OCI-LY7 (cell line): ENCODE measurements at regions not wholly inside any gene's neighbourhood (a gene's known extent, or its start where the extent isn't known, plus 50 kb on each side); places are given as distances from the start of the nearest gene placed in this dataset.

Experiments used
- BruUV-seq: library from RNA; stranded (reverse); fragments of 400-500 nt; replicated peaks from 2 replicates; lab custom pipeline; 2021; lab: Mats Ljungman, UMichigan
- CTCF ChIA-PET: fragments of 300-600 bp; sonication (Branson Sonifier 250); formaldehyde crosslinking; loops from one replicate; lab custom pipeline; 2022; ENCODE audit warnings: antibody characterized with exemption; ENCODE audit not compliant: unreplicated experiment; lab: Charles Lee
- POLR2A ChIA-PET: fragments of 300-600 bp; sonication (Branson Sonifier 250); formaldehyde crosslinking; loops from one replicate; lab custom pipeline; 2022; ENCODE audit warnings: antibody characterized with exemption; lab: Charles Lee
- DNase-seq: peaks from one replicate; pipeline ENCODE4 v3.0.0-alpha.2; 2015; ENCODE audit warnings: low spot score
- H2AFZ ChIP-seq: fragments of 200-600 bp; sonication (generic), shearing (Covaris generic); 2 replicates; pipeline ENCODE4 v1.6.1; 2014; ENCODE audit warnings: mild to moderate bottlenecking, antibody characterized with exemption, low read length, moderate library complexity
- H3K27ac ChIP-seq: fragments of 200-600 bp; sonication (generic); 2 replicates; pipeline ENCODE4 v1.5.1; 2014; ENCODE audit warnings: mixed run types, low read depth, mild to moderate bottlenecking, moderate library complexity, low read length, inconsistent platforms; ENCODE audit not compliant: poor library complexity, severe bottlenecking
- H3K36me3 ChIP-seq: fragments of 200-600 bp; sonication (generic); 2 replicates; pipeline ENCODE4 v1.6.1; 2014; ENCODE audit warnings: mild to moderate bottlenecking, antibody characterized with exemption, low read length, moderate library complexity, mixed read lengths; ENCODE audit not compliant: insufficient read depth
- H3K4me1 ChIP-seq: fragments of 200-600 bp; sonication (generic); 2 replicates; pipeline ENCODE4 v1.5.1; 2014; ENCODE audit warnings: mild to moderate bottlenecking, low read length; ENCODE audit not compliant: insufficient read depth, poor library complexity, severe bottlenecking
- H3K4me2 ChIP-seq: fragments of 200-600 bp; sonication (generic); 2 replicates; pipeline ENCODE4 v1.6.1; 2014; ENCODE audit warnings: mild to moderate bottlenecking, low read length
- H3K4me3 ChIP-seq: fragments of 200-600 bp; sonication (generic); 2 replicates; pipeline ENCODE4 v1.5.1; 2014; ENCODE audit warnings: mild to moderate bottlenecking, low read depth, low read length; ENCODE audit not compliant: poor library complexity, severe bottlenecking
- H3K79me2 ChIP-seq: fragments of 200-600 bp; sonication (generic); 2 replicates; pipeline ENCODE4 v1.6.1; 2016; ENCODE audit warnings: low read depth, mild to moderate bottlenecking, low read length, moderate library complexity, mixed read lengths; ENCODE audit not compliant: insufficient read depth
- H3K9me2 ChIP-seq: fragments of 200-600 bp; sonication (generic); 2 replicates; pipeline ENCODE4 v1.6.1; 2016; ENCODE audit warnings: mild to moderate bottlenecking, low read length, mixed read lengths; ENCODE audit not compliant: insufficient read depth
- H3K9me3 ChIP-seq: fragments of 200-600 bp; sonication (generic); 2 replicates; pipeline ENCODE4 v1.6.1; 2014; ENCODE audit warnings: mild to moderate bottlenecking, mixed run types, low read length, mixed read lengths
- H4K20me1 ChIP-seq: fragments of 200-600 bp; sonication (generic); 2 replicates; pipeline ENCODE4 v1.6.1; 2014; ENCODE audit warnings: mild to moderate bottlenecking, antibody characterized with exemption, low read length, moderate library complexity, mixed read lengths; ENCODE audit not compliant: insufficient read depth
- EZH2phosphoT487 ChIP-seq: fragments of 200-600 bp; sonication (generic); IDR thresholded peaks from 2 replicates; pipeline ENCODE4 v1.6.1; 2018; ENCODE audit warnings: low read depth, borderline replicate concordance, mild to moderate bottlenecking, mixed run types, antibody characterized with exemption, low read length, moderate library complexity, mixed read lengths
- intact Hi-C: fragments of 100-400 bp; cut with micrococcal nuclease; formaldehyde crosslinking; loops from one replicate; pipeline ENCODE4 v1.10.0; 2022; ENCODE audit not compliant: unreplicated experiment
- TF ChIP-seq, protein P1 (sequence below): fragments of 200-600 bp; sonication (generic); conservative IDR thresholded peaks from 2 replicates; pipeline ENCODE4 v1.5.1; 2014; ENCODE audit warnings: mild to moderate bottlenecking, antibody characterized with exemption, low read length, moderate library complexity, mixed read lengths

GRCh38 chr1:5595531-5596170 is 396.6 kb downstream of the NPHP4 start:
- BruUV-seq: no TSS peak
- no peak overlapping the region for H3K27ac ChIP-seq

GRCh38 chr1:5594056-5594956 is 397.9 kb downstream of the NPHP4 start:
- H3K4me2 ChIP-seq: no peak overlapping the region
- no peak overlapping the region for H3K27ac ChIP-seq
- intact Hi-C loops: no loop called here
- TF ChIP-seq, protein P1, sequence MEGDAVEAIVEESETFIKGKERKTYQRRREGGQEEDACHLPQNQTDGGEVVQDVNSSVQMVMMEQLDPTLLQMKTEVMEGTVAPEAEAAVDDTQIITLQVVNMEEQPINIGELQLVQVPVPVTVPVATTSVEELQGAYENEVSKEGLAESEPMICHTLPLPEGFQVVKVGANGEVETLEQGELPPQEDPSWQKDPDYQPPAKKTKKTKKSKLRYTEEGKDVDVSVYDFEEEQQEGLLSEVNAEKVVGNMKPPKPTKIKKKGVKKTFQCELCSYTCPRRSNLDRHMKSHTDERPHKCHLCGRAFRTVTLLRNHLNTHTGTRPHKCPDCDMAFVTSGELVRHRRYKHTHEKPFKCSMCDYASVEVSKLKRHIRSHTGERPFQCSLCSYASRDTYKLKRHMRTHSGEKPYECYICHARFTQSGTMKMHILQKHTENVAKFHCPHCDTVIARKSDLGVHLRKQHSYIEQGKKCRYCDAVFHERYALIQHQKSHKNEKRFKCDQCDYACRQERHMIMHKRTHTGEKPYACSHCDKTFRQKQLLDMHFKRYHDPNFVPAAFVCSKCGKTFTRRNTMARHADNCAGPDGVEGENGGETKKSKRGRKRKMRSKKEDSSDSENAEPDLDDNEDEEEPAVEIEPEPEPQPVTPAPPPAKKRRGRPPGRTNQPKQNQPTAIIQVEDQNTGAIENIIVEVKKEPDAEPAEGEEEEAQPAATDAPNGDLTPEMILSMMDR: no peak
- TF ChIP-seq EZH2phosphoT487: no peak
- no peak for DNase-seq
- POLR2A ChIA-PET: no interaction called here
- H3K9me2 ChIP-seq: no peaks in the 10 kb centered on the region
- CTCF ChIA-PET: no interaction called here
- peaks cover 8% of the 10 kb centered on the region; the same call in 1 of the 2 replicates for H3K9me3 ChIP-seq
- H3K4me3 ChIP-seq: no peak overlapping the region
- H2AFZ ChIP-seq: no peak overlapping the region
- H4K20me1 ChIP-seq: no peaks in the 10 kb centered on the region
- no peaks in the 10 kb centered on the region for H3K36me3 ChIP-seq
- no TSS peak for BruUV-seq
- H3K4me1 ChIP-seq: no peaks in the 10 kb centered on the region
- H3K79me2 ChIP-seq: no peaks in the 10 kb centered on the region

More at GRCh38 chr1:5595531-5596170, 396.6 kb downstream of the NPHP4 start:
- Histone ChIP-seq H3K9me2 (no peaks in the 10 kb centered on the region), H3K36me3 (no peaks in the 10 kb centered on the region), H3K79me2 (no peaks in the 10 kb centered on the region), H4K20me1 (no peaks in the 10 kb centered on the region), H3K4me3 (no peak overlapping the region), H3K9me3 (peaks cover 5% of the 10 kb centered on the region; the same call in 1 of the 2 replicates), H2AFZ (no peak overlapping the region), H3K4me1 (no peaks in the 10 kb centered on the region), H3K4me2 (no peak overlapping the region)
- TF ChIP-seq, protein P1: no peak
- no peak for TF ChIP-seq EZH2phosphoT487
- DNase-seq: no peak
- ChIA-PET CTCF (no interaction called here), POLR2A (no interaction called here)
- intact Hi-C loops: no loop called here
